ENCODE measurements at regions not wholly inside any gene's neighbourhood (a gene's known extent, or its start where the extent isn't known, plus 50 kb on each side); places are given as distances from the start of the nearest gene placed in this dataset.
"Not testable (repeated sequence)": the region's sequence is repeated elsewhere in the genome, so short reads cannot be mapped to it uniquely, and the experiment has no call there.

DNA sequence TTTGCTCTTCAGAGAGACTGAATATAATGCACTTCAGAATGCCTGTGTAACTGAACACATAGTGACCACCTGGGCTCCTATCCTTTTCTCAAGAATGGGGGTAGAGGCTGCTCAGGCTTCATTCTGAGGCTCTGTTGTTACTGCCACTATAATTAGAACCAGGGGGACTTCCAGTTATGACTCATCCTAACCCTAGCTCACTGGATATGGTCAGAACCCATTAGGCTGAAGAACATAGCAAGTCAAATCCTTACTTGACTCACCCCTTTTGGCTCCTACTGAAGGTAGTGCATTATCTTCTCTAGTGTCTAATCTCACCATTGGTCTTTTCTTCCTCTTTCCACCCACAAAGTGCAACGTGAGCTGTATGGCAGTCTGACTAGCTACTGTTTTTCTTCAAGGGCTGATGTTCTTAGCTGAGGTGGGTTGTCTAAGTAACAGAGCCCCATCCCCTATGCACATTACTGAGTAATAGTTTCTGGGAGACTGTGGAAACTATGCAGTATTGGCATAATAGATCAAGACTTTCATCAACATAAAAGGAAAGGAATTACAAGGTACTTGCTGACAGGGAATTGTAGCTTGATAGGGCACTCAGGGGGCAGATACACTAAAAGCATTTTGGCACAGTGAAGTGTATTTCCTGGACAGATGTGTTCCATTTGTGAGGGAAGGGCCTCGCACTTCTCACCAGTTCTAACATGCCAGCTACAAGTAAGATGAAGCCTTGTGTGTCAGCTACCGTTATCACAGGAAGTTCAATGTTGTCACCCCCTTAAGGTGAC is 431.0 kb upstream of the MEF2C start:
- peak; percentile 43 to 62 for DNase-seq

DNA sequence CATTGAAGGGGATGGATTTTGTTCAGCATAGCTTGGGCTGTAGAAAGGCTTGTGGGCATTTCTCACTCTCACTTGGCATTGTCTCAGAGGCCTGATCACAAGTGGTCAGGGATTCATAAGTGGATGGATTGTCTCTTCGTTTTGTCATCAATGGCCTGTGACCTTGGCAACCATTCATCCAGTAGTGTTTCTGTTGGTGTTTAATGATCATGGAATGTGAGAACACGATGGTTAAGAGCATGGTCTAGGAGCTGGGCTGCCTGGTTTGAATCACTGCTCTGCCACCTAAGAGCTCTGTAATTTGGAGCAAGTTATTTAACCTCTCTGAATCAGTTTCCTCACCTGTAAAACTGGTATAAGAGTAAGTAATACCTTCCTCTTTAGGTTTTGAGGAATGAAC is 430.1 kb upstream of the MEF2C start:
- no peak for DNase-seq

DNA sequence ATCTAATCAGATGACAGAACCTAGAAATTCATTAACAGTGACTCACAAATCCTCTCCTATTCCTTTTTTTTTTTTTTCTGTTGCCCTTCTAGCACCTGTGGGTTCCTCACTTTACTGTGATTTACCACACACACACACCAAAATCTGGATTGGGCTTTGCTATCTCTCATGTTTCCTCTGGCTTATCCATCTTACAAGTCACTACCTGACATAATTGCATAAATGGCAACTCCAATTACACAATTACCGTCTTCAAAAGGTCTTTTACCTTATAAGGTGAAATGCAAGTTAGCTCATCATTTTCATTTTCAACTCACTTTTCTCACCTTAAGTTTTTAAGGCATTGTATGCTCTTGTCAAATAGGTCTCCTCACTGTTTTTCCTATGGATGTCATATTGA is 426.3 kb upstream of the MEF2C start:
- DNase-seq = no peak

DNA sequence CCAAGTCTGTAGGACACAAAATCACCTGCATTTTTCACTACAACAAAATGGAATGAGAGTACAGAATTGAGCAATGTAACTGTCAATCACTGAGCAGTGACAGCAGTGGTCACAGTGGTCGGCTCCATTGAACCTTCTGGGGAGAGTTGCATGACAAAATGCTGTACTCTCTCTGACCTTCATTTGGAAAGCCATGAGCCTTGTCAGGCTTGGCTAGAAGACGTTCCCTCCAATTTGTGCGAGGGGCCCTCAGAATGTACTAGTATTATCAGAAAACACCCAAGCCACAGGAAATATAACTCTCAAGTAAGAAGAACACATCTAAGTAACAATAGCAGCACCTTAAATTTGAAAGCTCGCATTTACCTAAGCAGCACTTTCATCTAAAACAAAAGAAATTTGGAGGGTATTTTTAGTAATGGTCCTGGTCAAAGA is 425.6 kb upstream of the MEF2C start:
- no peak for DNase-seq

DNA sequence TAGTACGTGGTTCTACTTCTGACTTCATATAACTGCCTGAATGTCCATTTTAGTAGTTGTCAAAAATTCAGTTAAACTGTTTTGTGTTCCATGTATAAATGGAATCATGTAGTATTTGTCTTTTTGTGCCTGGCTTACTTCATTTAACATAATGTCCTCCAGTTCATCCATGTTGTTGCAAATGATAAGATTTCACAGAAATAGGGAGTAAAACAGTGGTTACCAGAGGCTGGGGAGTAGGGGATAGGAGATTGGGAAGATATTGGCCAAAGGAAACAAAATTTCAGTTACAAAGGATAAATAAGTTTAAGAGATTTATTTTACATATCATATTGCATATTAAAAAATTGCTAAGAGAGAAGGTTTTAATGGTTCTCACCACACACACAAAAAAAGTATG is 425.0 kb upstream of the MEF2C start:
- DNase-seq = no peak

DNA sequence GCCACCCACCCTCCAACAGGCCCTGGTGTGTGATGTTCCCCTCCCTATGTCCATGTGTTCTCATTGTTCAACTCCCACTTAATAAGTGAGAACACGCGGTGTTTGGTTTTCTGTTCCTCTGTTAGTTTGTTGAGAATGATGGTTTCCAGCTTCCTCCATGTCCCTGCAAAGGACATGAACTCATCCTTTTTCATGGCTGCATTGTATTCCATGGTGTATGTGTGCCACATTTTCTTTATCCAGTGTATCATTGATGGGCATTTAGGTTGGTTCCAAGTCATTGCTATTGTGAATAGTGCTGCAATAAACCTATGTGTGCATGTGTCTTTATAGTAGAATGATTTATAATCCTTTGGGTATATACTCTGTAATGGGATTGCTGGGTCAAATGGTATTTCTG is 424.2 kb upstream of the MEF2C start:
- not testable (repeated sequence) for DNase-seq

DNA sequence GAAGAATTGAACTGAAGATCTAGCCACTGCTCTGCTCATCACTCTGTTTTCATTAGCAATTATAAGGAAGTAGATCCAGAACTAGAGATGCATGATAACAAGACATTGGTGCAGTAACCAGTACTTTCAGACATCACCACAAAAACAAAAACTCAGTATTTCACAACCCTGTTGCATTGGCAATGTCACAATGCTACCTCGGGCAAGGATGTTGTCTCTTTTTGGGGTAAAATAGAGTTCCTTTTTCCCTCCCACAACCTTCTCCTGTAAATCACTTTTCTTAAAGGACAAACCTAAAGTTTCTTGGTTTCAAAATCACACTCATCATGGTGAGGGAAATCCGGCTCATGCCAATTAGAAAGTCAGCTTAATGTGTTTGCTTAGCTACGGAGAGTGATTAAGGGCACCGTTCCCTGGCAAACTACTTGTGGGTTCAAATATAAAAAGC is 420.1 kb upstream of the MEF2C start:
- DNase-seq = peak; percentile 82 to 86

DNA sequence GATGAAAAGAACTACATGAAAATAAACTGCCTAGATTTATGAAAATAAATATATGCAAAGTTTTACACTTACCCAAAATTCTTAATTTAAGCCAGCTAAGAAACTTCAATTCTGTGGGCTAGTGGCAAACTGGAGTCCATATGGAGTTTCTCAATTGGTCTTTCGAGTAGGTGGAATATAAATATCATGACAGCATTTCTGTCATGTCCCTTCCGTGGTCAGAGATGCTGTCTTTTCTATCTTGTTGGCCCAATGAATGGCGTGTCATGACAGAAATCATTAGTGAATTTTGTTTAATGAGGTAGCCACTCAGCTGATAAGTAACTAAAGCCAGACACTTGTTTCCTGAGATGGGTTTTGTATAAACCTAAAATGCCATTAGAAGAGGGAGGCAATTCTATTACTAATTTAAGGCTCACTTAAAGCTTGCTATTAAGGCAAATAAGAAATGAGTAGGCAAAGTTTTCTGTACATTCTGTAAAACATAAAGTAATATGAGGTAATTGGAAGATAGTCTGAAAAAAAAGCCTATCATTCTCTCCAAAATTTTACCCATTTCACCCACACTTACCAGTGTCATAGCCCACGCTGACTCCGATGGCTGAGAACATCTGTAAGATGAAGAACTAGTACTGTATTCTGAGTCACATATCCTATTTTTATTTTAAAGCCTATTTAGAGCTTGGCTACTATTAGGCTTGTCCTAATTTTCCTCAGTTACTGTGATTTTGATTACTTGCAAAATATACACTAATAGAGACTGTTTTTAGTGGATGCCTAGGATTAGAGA is 419.3 kb upstream of the MEF2C start:
- peak; percentile 48 for DNase-seq

DNA sequence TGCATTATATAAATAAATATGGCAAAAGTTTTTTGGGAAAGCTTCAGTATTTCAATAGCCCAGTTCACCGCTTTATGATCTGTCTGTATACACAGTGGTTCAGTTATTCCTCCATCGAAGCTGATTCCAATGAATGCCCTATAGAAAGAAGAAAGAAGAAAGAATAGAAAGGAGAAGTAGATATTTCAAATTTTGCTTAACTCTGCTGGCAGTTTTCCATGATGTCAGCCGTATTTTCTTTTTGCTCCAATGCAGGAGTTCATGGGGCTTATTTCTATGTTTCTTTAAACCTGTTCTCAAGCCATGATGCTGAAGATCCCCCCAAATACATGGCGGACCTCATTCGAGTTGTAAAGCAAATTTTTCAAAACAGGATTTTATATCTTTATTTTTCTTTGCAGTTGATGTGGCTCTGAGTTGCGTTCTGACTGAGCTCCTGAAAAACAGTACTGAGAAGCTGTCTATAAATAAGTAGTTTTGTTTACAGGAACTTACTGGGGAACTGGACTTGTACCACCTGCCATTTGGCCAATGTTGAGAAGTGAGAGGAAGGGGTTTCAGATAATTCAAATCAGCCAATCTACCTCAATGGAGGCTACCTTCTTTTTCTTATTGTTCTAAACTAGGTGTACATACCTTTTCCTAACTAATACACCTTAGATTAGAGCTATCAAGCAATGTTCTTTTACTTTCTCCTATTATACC is 418.5 kb upstream of the MEF2C start:
- no peak for DNase-seq

DNA sequence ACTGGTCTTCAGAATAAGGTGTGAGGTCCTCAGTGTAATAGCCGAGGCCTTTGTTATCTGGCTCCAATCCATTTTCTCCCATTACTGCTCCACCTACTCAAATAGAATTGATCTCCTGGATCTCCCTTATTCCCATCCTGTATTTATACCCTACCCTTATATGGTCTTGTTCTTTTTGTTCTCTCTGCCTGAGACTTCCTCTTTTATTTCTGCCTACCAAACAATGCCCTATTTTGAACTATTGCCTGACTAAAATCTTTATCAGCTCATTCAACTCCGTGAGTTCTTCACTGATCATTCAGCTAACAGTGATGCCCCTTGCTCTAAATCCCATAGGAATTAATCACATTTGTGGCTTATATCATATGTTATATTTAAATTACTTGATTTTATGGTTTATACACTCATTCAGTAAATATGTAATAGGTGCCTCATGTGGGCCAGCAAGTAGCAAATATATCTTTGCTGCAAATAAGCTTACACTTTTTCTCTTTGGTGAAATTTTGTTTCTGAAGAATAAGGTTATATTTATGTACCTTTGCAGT is 417.5 kb upstream of the MEF2C start:
- DNase-seq = no peak

DNA sequence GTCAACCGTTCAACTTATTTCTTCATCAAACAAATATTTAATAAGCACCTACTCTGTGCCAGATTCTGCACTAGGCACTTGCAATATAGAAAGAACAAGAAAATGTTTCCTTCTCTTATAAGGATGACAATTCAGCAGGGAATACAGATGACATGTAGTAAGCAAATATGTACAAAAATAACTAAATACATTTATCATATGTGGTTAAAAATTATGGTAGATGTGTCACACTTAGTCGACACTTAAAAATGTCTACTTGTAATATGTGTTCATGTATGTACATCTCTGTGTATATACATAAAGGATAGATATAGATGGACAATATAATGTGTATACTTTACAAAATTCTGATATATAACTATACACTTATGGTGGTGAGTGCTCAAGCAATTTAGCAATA is 417.0 kb upstream of the MEF2C start:
- no peak for DNase-seq

DNA sequence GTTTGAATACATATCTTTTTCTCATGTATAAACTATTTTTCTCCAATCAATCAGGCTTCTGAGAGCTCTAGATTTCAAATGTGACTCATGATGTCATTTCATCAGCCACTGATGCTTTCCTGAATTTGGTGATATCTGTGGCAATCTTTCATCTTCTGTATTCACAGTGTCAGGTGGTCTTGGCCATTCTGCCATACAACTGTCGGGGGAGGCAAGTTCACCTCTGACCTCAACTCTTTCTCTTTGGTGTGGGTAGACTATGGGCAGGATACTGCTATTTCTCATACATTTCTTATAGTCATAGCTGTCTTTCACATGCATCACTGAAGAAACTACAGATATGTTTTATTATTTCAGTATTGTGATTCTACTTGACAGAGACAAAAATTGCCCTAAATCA is 414.1 kb upstream of the MEF2C start:
- DNase-seq = peak in 1 of 2 donors; percentile 28

DNA sequence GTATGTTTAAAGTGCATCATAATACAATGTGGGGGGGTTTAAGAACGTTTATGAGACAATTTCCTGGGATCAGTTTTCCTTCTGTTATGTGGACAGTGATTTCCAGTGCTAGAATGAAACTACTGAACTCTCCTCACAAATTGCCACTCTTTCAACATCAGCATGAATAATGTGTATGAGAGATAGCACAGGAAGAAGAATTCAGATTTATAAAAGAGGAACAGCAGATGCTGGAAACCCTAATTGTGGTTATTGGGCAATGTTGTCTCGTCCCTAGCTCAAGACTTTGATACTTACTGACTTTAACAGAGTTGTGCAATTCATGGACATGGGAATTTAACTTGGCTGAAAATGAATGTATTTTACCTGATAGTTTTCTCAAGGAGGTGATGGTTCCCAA is 410.8 kb upstream of the MEF2C start:
- peak; percentile 90 to 95 for DNase-seq

DNA sequence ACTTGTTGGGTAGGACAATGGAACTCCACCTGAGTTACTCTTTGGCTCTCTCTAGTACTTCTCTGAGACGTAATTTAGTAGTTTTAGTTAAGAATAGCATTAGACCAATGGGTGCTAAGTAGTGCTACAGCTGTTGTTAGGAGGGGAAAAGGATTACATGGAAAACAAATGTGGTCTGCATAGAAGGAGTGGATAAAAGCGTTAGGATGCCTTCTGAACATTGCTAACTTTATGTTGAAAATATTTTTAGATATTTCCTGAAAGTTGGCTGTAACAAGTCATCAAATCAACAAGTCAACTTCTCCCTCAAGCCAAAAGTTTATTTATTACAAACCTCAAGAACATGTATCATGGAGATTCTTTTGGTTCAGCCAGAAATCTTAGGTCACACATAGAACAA is 409.5 kb upstream of the MEF2C start:
- DNase-seq = no peak

DNA sequence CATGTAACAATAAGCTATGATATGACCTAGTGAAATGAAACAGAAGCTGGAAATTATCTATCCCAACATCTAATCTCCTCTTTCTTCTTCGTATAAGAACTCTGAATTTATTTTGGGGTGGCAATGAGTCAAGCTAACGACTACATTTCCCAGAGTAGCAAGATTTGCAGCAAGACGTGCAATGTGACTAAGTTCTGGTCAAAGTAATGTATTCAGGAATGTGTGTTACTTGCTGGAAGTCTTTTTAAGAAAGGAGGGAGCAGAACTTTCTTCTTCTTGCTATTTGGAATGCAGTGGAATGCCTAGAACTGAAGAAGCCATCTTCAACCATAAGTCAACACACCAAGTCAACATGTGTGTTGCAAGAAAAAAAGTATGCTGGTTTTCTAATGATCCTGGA is 406.6 kb upstream of the MEF2C start:
- no peak for DNase-seq

DNA sequence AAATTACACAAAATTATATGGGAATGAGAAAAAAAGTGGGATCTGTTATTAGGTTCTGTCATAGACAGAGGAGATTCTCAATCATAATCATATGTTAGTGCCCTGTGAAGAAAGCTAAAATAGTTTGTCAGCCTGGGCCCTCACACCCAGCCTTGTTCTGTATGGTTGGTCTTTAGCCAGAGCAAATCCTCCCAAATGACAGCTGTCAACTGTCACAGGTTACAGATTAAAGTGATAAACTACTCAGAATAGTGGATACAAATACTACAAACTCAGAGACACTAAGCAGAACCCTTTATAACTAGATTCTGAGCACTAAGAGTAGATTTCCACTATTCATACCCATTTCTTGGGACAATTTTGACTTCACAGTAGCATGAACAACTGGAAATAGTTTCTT is 405.0 kb upstream of the MEF2C start:
- no peak for DNase-seq

DNA sequence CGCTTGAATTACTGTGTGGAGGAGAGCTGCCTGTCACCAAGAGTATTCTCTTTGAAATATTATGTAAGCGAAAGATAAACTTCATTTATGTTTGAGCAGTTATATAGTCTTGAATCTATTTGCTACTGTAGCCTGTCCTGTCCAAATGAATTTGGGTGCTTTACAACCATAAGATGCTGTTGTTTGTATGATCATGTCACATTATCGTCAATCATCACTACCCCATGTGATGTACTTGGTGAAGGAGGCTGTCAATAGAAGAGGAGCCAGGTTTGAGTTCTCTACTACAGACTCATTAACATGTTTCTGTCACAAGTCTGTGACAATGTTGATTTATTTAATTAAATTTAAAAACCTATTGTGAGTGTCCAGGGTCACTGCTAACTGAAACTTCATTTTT is 403.3 kb upstream of the MEF2C start:
- DNase-seq = no peak

DNA sequence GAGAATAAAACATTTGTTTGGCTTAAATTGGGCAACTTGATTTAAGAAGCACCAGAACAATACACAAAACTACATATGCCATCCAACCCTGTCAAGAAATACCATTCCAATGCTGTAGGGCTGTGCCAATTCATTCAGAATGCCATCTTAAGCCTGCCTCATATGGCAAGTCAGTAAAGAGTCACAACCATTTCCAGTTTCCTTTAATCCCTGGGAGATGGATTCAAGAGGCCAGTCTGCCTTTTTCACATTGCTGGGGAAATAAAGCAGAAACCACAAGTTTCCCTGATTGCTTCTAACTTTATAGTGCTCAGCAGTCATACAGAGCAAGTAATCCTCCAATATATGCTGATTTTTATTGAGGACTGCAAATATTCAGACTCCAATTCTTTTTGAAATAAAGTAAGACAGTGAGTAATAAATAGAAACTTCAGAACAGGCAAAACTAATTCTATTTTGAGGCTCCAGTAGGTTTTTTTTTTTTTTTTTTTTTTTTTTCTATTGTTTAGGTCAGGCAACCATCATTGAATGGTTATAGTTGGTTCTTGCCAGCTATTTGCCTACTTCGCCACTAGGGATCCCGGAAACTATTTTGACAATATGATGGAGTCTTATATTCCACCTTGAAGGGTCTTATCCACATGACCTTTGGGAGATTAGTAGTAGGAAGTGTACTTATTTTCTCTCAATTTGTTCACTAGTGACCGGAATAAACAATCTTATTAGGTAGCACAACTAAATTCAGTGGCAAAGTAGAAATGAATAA is 400.9 kb upstream of the MEF2C start:
- no peak for DNase-seq

DNA sequence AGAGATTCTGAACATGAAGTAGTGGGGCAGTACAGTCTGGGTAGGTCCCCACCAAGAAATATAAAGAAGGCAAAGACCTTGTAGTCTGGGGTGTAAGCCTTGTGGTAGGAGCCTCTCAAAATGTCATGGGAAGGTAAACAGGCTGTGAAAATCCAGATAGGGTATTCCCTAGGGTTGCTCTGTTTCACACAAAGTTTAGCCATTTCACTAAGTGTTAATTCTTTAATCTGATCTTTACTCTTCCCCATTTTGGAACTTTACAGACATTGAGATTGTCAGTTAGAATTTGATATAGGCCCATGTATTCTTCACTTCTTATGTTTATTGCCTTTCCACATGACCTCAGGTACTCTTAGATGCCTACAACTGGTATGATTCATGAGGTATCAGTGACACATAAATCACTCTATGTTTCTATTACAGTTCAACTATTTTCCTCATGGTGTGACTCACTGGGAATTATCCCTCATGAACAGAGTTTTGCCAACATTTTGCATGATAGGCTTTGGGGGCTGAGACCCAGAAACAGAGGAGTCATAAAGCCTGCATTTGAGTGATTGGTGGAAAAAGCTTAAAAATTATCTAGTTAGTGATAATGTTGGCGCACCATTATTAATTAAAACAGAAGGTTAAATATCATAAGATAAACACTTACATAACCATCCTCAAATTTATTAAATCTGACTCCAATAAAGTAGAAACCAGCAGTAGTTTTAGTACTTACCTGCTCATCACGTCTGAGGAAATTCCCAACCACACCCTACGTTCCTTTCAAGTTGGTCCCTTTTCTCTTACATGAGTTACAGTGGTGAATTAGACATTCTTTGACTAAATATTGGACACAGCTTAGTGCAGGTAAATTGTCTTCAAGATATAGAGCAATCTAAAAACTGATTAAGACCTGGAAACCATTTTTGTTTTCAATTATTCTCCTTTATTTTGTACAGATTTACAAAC is 399.8 kb upstream of the MEF2C start:
- no peak for DNase-seq

DNA sequence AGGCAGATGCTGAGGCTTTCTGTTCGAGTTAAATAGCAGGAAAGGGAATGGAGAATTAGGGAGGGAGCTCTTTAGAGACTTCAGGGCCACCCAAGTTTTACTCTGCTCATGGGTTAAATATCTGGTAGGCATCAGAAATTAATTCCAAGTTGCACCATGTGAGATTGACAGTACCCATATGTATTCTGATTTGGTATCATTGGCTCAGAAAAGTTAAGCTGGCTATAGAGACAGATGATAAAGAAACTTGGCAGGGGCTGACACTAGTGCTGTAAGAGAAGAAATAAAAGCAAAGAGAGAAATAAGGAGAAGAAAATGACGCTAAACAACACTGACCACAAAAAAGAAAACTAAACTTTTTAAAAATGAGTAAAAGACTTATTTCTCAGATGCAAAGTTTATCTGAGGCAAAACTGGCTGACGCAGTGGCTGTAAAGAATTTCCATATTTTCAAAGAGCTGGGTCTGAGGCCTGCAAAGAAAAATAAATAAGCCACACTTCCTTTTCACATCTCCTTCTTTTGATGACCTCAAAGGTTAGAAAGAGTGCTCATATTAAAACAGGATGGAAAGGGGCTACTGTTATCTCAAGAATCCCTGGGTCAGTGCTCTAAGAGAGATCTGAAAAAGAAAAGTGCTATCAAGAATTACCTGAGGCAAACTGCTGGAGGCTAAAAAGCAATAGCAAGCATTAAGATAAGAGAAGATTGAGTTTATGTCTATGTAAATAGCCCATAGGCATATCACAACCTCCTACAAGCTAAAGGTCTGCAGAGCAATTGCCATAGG is 399.0 kb upstream of the MEF2C start:
- no peak for DNase-seq

DNA sequence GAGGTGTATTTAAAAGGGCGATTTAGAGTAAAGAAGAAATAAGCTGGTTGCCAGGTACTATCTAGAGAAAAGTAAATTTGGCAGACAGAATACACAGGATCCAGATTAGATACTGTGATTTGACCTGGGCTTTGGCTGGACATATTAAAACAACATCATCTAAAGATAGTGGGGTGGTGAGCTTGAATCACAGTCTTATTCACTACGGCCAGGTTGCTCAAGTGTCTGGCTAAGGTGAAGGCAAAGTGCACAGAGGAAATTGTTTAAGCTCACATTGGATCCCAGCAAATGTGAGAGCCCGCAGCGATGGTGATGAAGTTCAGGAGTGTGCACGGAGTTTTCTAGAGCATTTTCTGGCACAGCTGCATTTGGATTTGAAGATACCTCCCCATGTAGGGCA is 398.2 kb upstream of the MEF2C start:
- no peak for DNase-seq
